ENCODE measurements at regions not wholly inside any gene's neighbourhood (a gene's known extent, or its start where the extent isn't known, plus 50 kb on each side); places are given as distances from the start of the nearest gene placed in this dataset.

GRCh38 chr1:104979651-104980050, 1230.0 kb downstream of the AMY1C start:
- H3K79me2 ChIP-seq (ENCODE audit: low read depth): no peaks in the 10 kb centered on the region
- no peaks in the 10 kb centered on the region for H3K27me3 Mint-ChIP-seq (ENCODE audit: insufficient read depth, low read depth)
- TF ChIP-seq EZH2phosphoT487 (IDR thresholded peaks at IDR 0.05) (no peak), CTCF (IDR thresholded peaks at IDR 0.05) (no peak), EZH2 (IDR thresholded peaks at IDR 0.05) (no peak)
- no peak overlapping the region for H3K4me3 Mint-ChIP-seq
- H3K9me3 Mint-ChIP-seq: peaks cover 3% of the 10 kb centered on the region
- no peaks in the 10 kb centered on the region for H4K20me1 ChIP-seq (ENCODE audit: low read depth)
- no peaks in the 10 kb centered on the region for H3K4me1 Mint-ChIP-seq
- H3K27ac ChIP-seq: no peak overlapping the region
- no peak for DNase-seq (ENCODE audit: low spot score)
- no peak overlapping the region for H3K4me2 ChIP-seq
- H3K36me3 ChIP-seq: no peaks in the 10 kb centered on the region
- H3K4me3 ChIP-seq: no peak overlapping the region
- no peak overlapping the region for H3K9ac ChIP-seq
- no peak overlapping the region for H2AFZ ChIP-seq (replicated peaks)
- H3K4me1 ChIP-seq: no peaks in the 10 kb centered on the region
- H3K27me3 ChIP-seq: no peaks in the 10 kb centered on the region
- no peaks in the 10 kb centered on the region for H3K9me3 ChIP-seq (ENCODE audit: low read depth)
- H3F3A ChIP-seq (ENCODE audit: low read depth): no peaks in the 10 kb centered on the region
- no peak overlapping the region for H3K27ac Mint-ChIP-seq
- no peaks in the 10 kb centered on the region for H3K36me3 Mint-ChIP-seq

- Mint-ChIP-seq H3K27me3 (ENCODE audit: insufficient read depth, low read depth) (no peaks in the 10 kb centered on the region), H3K36me3 (no peaks in the 10 kb centered on the region), H3K9me3 (peaks cover 6% of the 10 kb centered on the region), H3K27ac (no peak overlapping the region), H3K4me3 (no peak overlapping the region), H3K4me1 (no peaks in the 10 kb centered on the region)
- Histone ChIP-seq H4K20me1 (ENCODE audit: low read depth) (no peaks in the 10 kb centered on the region), H2AFZ (replicated peaks) (no peak overlapping the region), H3K27me3 (no peaks in the 10 kb centered on the region), H3K36me3 (no peaks in the 10 kb centered on the region), H3K4me3 (no peak overlapping the region), H3K4me2 (no peak overlapping the region), H3F3A (ENCODE audit: low read depth) (no peaks in the 10 kb centered on the region), H3K9ac (no peak overlapping the region), H3K27ac (no peak overlapping the region), H3K9me3 (ENCODE audit: low read depth) (no peaks in the 10 kb centered on the region), H3K79me2 (ENCODE audit: low read depth) (no peaks in the 10 kb centered on the region), H3K4me1 (no peaks in the 10 kb centered on the region)
- TF ChIP-seq EZH2phosphoT487 (IDR thresholded peaks at IDR 0.05) (no peak), EZH2 (IDR thresholded peaks at IDR 0.05) (no peak), CTCF (IDR thresholded peaks at IDR 0.05) (no peak)
- DNase-seq (ENCODE audit: low spot score): no peak
These were observed 1237.5 kb downstream of the AMY1C start for GRCh38 chr1:104987210-104987609.

DNA sequence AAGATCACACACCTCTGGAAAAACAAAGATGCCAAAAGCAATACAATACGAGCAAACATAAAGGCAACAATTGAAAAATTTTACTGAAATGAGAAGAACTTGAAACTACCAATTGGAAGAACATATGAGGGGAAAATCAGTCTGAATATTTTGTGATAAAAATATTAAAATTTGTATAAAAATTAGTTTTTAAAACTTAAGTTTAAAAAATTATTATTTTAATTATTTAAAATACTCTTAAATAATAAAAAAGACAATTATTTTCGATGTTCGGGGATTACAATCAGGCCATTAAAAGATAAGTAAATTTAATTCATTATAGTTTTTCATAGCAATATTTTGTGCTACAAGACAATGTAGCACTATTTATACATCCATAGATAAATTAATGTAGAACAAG, 1239.3 kb downstream of the AMY1C start:
- H3K4me1 ChIP-seq: no peaks in the 10 kb centered on the region
- TF ChIP-seq CTCF (IDR thresholded peaks at IDR 0.05): no peak
- H3K27ac ChIP-seq: no peak overlapping the region
- no peaks in the 10 kb centered on the region for H3K4me1 Mint-ChIP-seq
- no peak overlapping the region for H3K4me3 Mint-ChIP-seq
- H3K27me3 Mint-ChIP-seq (ENCODE audit: insufficient read depth, low read depth): no peaks in the 10 kb centered on the region
- no peak overlapping the region for H3K4me2 ChIP-seq
- H3K36me3 ChIP-seq: no peaks in the 10 kb centered on the region
- no peak overlapping the region for H3K27ac Mint-ChIP-seq
- H3K27me3 ChIP-seq: no peaks in the 10 kb centered on the region
- no peaks in the 10 kb centered on the region for H3K79me2 ChIP-seq (ENCODE audit: low read depth)
- no peak overlapping the region for H3K4me3 ChIP-seq
- no peak overlapping the region for H2AFZ ChIP-seq (replicated peaks)
- H3K9ac ChIP-seq: no peak overlapping the region
- H3F3A ChIP-seq (ENCODE audit: low read depth): no peaks in the 10 kb centered on the region
- H4K20me1 ChIP-seq (ENCODE audit: low read depth): no peaks in the 10 kb centered on the region
- no peaks in the 10 kb centered on the region for H3K9me3 ChIP-seq (ENCODE audit: low read depth)
- H3K9me3 Mint-ChIP-seq: peaks cover 6% of the 10 kb centered on the region
- no peaks in the 10 kb centered on the region for H3K36me3 Mint-ChIP-seq
- no peak for DNase-seq (ENCODE audit: low spot score)

GRCh38 chr1:104991702-104992101, 1242.0 kb downstream of the AMY1C start:
- Histone ChIP-seq H3K9ac (no peak overlapping the region), H2AFZ (replicated peaks) (no peak overlapping the region), H3K27me3 (no peaks in the 10 kb centered on the region), H4K20me1 (ENCODE audit: low read depth) (no peaks in the 10 kb centered on the region), H3K9me3 (ENCODE audit: low read depth) (no peaks in the 10 kb centered on the region), H3K79me2 (ENCODE audit: low read depth) (no peaks in the 10 kb centered on the region), H3F3A (ENCODE audit: low read depth) (no peaks in the 10 kb centered on the region), H3K36me3 (no peaks in the 10 kb centered on the region), H3K4me1 (no peaks in the 10 kb centered on the region), H3K4me2 (no peak overlapping the region), H3K4me3 (no peak overlapping the region), H3K27ac (no peak overlapping the region)
- TF ChIP-seq EZH2phosphoT487 (IDR thresholded peaks at IDR 0.05) (no peak), CTCF (IDR thresholded peaks at IDR 0.05) (no peak), EZH2 (IDR thresholded peaks at IDR 0.05) (no peak)
- H3K27ac Mint-ChIP-seq: no peak overlapping the region
- no peak for DNase-seq (ENCODE audit: low spot score)
- no peaks in the 10 kb centered on the region for H3K9me3 Mint-ChIP-seq
- no peak overlapping the region for H3K4me3 Mint-ChIP-seq
- H3K36me3 Mint-ChIP-seq: no peaks in the 10 kb centered on the region
- no peaks in the 10 kb centered on the region for H3K4me1 Mint-ChIP-seq
- no peaks in the 10 kb centered on the region for H3K27me3 Mint-ChIP-seq (ENCODE audit: insufficient read depth, low read depth)
